ENCODE measurements at regions not wholly inside any gene's neighbourhood (a gene's known extent, or its start where the extent isn't known, plus 50 kb on each side); places are given as distances from the start of the nearest gene placed in this dataset.

- TF ChIP-seq AEBP2 (tag by site-specific recombination; IDR thresholded peaks at IDR 0.05; ENCODE audit: borderline replicate concordance): no peak
- TF ChIP-seq TCF7L2 (IDR thresholded peaks at IDR 0.05; ENCODE audit: borderline replicate concordance, low read depth, low read length): no peak
- no peak for TF ChIP-seq CTCF (tag by site-specific recombination; IDR thresholded peaks at IDR 0.05)
- TF ChIP-seq ZNF362 (tag by site-specific recombination; IDR thresholded peaks at IDR 0.05): no peak
- TF ChIP-seq ZNF514 (tag by site-specific recombination; IDR thresholded peaks at IDR 0.05): no peak
- 0 out of 2 replicates have a peak, but pooled peaks have one; percentile 15 for TF ChIP-seq GLIS1 (tag by site-specific recombination; IDR thresholded peaks at IDR 0.05)
- TF ChIP-seq ZNF174 (tag by site-specific recombination; IDR thresholded peaks at IDR 0.05): no peak
- no peak for TF ChIP-seq ZNF132 (tag by site-specific recombination; IDR thresholded peaks at IDR 0.05; ENCODE audit: borderline replicate concordance)
- no peak for TF ChIP-seq ZNF426 (tag by site-specific recombination; IDR thresholded peaks at IDR 0.05)
- no peak for TF ChIP-seq ZNF449 (tag by site-specific recombination; IDR thresholded peaks at IDR 0.05)
- TF ChIP-seq, protein P1, sequence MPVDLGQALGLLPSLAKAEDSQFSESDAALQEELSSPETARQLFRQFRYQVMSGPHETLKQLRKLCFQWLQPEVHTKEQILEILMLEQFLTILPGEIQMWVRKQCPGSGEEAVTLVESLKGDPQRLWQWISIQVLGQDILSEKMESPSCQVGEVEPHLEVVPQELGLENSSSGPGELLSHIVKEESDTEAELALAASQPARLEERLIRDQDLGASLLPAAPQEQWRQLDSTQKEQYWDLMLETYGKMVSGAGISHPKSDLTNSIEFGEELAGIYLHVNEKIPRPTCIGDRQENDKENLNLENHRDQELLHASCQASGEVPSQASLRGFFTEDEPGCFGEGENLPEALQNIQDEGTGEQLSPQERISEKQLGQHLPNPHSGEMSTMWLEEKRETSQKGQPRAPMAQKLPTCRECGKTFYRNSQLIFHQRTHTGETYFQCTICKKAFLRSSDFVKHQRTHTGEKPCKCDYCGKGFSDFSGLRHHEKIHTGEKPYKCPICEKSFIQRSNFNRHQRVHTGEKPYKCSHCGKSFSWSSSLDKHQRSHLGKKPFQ (tag by site-specific recombination; IDR thresholded peaks at IDR 0.05): no peak
- TF ChIP-seq, protein P2, sequence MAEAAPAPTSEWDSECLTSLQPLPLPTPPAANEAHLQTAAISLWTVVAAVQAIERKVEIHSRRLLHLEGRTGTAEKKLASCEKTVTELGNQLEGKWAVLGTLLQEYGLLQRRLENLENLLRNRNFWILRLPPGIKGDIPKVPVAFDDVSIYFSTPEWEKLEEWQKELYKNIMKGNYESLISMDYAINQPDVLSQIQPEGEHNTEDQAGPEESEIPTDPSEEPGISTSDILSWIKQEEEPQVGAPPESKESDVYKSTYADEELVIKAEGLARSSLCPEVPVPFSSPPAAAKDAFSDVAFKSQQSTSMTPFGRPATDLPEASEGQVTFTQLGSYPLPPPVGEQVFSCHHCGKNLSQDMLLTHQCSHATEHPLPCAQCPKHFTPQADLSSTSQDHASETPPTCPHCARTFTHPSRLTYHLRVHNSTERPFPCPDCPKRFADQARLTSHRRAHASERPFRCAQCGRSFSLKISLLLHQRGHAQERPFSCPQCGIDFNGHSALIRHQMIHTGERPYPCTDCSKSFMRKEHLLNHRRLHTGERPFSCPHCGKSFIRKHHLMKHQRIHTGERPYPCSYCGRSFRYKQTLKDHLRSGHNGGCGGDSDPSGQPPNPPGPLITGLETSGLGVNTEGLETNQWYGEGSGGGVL (tag by site-specific recombination; IDR thresholded peaks at IDR 0.05): 0 out of 2 replicates have a peak, but pooled peaks have one; percentile 23
- no peak for TF ChIP-seq ZNF211 (tag by site-specific recombination; IDR thresholded peaks at IDR 0.05; ENCODE audit: low read depth)
- CTCF ChIA-PET: interaction anchor here (0.6 kb wide), 1 partner anchor 116 kb away, joined by 3 read pairs; no protein-coding TSS in a partner anchor
- no peaks in the 10 kb centered on the region for H3K9me3 ChIP-seq (ENCODE audit: control insufficient read depth, insufficient read depth, low read depth, low read length)
- H3K36me3 ChIP-seq (ENCODE audit: control insufficient read depth in 2 of 2, insufficient read depth in 1 of 2, low read length in 2 of 2): no peaks in the 10 kb centered on the region
- POLR2A ChIA-PET: no interaction called here
- H3K4me3 ChIP-seq (ENCODE audit: low read depth, low read length): no peak overlapping the region
- no peaks in the 10 kb centered on the region for H3K4me1 ChIP-seq (ENCODE audit: control insufficient read depth, insufficient read depth, low read length)
- no peak overlapping the region for H3K27ac ChIP-seq (ENCODE audit: extremely low read depth, low read depth, low read length)
These were observed 127.7 kb upstream of the DLG1 start for GRCh38 chr3:197426121-197426566.

DNA sequence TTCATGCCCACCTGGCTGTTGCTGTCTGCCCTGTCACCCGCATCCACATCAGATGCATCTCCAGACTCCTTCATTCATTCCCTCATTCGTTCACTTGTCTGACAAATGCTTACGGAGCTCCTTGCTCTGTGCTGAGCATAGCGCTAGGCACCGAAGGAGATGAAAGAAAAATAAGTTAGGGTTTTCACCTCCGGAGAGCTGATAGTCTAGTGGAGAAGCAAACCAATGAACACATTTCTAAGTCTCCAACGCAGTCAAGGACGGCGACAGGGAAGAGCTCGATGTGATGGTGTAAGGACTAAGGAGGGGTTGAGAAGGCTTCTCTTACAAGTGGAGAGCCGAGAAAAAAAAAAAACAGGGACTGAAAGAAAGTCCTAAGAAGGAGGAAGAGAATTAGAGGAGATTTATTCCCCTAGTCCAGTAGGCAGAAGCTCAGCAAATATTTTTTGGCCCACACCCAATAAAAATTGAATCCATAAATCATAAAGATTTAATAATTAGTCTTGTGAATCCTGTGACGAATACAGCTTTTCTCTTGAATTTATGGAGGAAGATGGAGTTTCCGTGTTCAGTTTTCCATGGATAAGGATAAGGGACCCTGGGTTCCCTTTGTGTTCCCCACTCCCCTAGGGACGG is 127.2 kb upstream of the DLG1 start:
- no peaks in the 10 kb centered on the region for H3K36me3 ChIP-seq (ENCODE audit: control insufficient read depth in 2 of 2, insufficient read depth in 1 of 2, low read length in 2 of 2)
- H3K27ac ChIP-seq (ENCODE audit: extremely low read depth, low read depth, low read length): no peak overlapping the region
- ChIA-PET POLR2A (no interaction called here), CTCF (interaction anchor here (0.6 kb wide), 1 partner anchor 115 kb away, joined by 3 read pairs; no protein-coding TSS in a partner anchor)
- TF ChIP-seq ZNF324 (tag by site-specific recombination; IDR thresholded peaks at IDR 0.05) (no peak), ZNF138 (tag by site-specific recombination; IDR thresholded peaks at IDR 0.05; ENCODE audit: borderline replicate concordance) (no peak), ZSCAN30 (tag by site-specific recombination; IDR thresholded peaks at IDR 0.05) (no peak), GFI1B (tag by site-specific recombination; IDR thresholded peaks at IDR 0.05) (no peak), AEBP2 (tag by site-specific recombination; IDR thresholded peaks at IDR 0.05; ENCODE audit: borderline replicate concordance) (no peak), ZNF155 (tag by site-specific recombination; IDR thresholded peaks at IDR 0.05) (no peak)
- TF ChIP-seq, protein P3, sequence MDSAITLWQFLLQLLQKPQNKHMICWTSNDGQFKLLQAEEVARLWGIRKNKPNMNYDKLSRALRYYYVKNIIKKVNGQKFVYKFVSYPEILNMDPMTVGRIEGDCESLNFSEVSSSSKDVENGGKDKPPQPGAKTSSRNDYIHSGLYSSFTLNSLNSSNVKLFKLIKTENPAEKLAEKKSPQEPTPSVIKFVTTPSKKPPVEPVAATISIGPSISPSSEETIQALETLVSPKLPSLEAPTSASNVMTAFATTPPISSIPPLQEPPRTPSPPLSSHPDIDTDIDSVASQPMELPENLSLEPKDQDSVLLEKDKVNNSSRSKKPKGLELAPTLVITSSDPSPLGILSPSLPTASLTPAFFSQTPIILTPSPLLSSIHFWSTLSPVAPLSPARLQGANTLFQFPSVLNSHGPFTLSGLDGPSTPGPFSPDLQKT (IDR thresholded peaks at IDR 0.05; ENCODE audit: borderline replicate concordance, low read depth, low read length): no peak
- H3K9me3 ChIP-seq (ENCODE audit: control insufficient read depth, insufficient read depth, low read depth, low read length): no peaks in the 10 kb centered on the region
- H3K4me3 ChIP-seq (ENCODE audit: low read depth, low read length): no peak overlapping the region
- H3K4me1 ChIP-seq (ENCODE audit: control insufficient read depth, insufficient read depth, low read length): no peaks in the 10 kb centered on the region
